Prostate gland (tissue), 2 donors: ENCODE measurements at regions not wholly inside any gene's neighbourhood (a gene's known extent, or its start where the extent isn't known, plus 50 kb on each side); places are given as distances from the start of the nearest gene placed in this dataset.

Experiments used
- CTCF ChIP-seq, 4 experiments: fragments of 200-600 bp in 2 of 4; fragments of 450-650 bp in 2 of 4; sonication (generic) in 2 of 4; IDR thresholded peaks; 1 replicate in 3 of 4; 2 replicates in 1 of 4; pipeline ENCODE4 v1.5.1; 2016 to 2019; ENCODE audit warnings: antibody characterized with exemption in 4 of 4, mild to moderate bottlenecking in 2 of 4, moderate library complexity in 2 of 4
- POLR2AphosphoS5 ChIP-seq: sonication (generic); formaldehyde crosslinking; IDR thresholded peaks from one replicate; pipeline ENCODE4 v1.6.1; 2017; ENCODE audit warnings: antibody characterized with exemption

DNA sequence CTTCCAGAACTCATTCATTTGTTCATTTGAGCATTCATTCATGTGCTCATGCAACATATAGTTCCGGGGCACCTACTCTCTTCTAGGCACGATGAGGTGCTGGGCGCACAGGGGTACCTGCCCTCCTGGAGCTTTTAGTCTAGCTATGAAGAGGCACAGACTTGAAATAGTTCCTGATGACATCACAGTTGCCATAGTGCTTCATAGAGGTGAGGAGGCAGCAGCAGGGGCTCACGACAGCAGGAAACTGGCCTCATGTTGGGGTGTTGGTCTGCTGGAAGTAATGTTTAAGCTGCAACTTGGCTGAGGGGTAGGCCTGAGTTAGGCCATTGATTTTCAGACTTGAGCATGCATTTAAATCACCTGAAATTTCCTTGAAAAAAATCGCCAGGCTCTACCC lies 195.5 kb downstream of the PHETA1 start:
- TF ChIP-seq CTCF (IDR thresholded peaks at IDR 0.05) (no peak), POLR2AphosphoS5 (no peak)
